H9 (cell line): ENCODE measurements at regions not wholly inside any gene's neighbourhood (a gene's known extent, or its start where the extent isn't known, plus 50 kb on each side); places are given as distances from the start of the nearest gene placed in this dataset.

Experiments used
- DNase-seq: peaks from one replicate; pipeline ENCODE4 v3.0.0-alpha.2; 2017
- H2AFZ ChIP-seq: one replicate; pipeline ENCODE4 v1.6.1; 2013; ENCODE audit warnings: mild to moderate bottlenecking, low read length, control low read depth, moderate library complexity
- H2AK5ac ChIP-seq: 2 replicates; pipeline ENCODE4 v1.6.1; 2013; ENCODE audit warnings: low read length, control low read depth, mixed read lengths; ENCODE audit not compliant: insufficient read length
- H2BK120ac ChIP-seq: one replicate; pipeline ENCODE4 v1.6.1; 2013; ENCODE audit warnings: low read depth, mild to moderate bottlenecking, low read length, control low read depth, inconsistent platforms; ENCODE audit not compliant: poor library complexity, severe bottlenecking
- H2BK12ac ChIP-seq: 2 replicates; pipeline ENCODE4 v1.6.1; 2013; ENCODE audit warnings: low read length, control low read depth, mixed read lengths, low read depth; ENCODE audit not compliant: insufficient read length
- H2BK15ac ChIP-seq: 2 replicates; pipeline ENCODE4 v1.6.1; 2013; ENCODE audit warnings: low read depth, low read length, control low read depth
- H2BK20ac ChIP-seq: one replicate; pipeline ENCODE4 v1.6.1; 2013; ENCODE audit warnings: low read depth, mild to moderate bottlenecking, low read length, control low read depth, inconsistent platforms; ENCODE audit not compliant: poor library complexity, severe bottlenecking
- H2BK5ac ChIP-seq: 2 replicates; pipeline ENCODE4 v1.6.1; 2013; ENCODE audit warnings: low read length, control low read depth, mixed read lengths; ENCODE audit not compliant: insufficient read length
- H3K14ac ChIP-seq: 2 replicates; pipeline ENCODE4 v1.6.1; 2013; ENCODE audit warnings: low read length, control low read depth; ENCODE audit not compliant: insufficient read depth
- H3K18ac ChIP-seq: 2 replicates; pipeline ENCODE4 v1.6.1; 2013; ENCODE audit warnings: low read depth, mild to moderate bottlenecking, mixed read lengths, low read length, control low read depth; ENCODE audit not compliant: insufficient read length
- H3K23ac ChIP-seq: 2 replicates; pipeline ENCODE4 v1.6.1; 2013; ENCODE audit warnings: low read length, control low read depth, mixed read lengths, low read depth; ENCODE audit not compliant: insufficient read length
- H3K23me2 ChIP-seq: 2 replicates; pipeline ENCODE4 v1.6.1; 2013; ENCODE audit warnings: low read depth, mild to moderate bottlenecking, mixed read lengths, low read length, control low read depth; ENCODE audit not compliant: insufficient read length, poor library complexity, severe bottlenecking
- H3K27ac ChIP-seq: 2 replicates; pipeline ENCODE4 v1.5.1; 2013; ENCODE audit warnings: low read length, control low read depth, mixed read lengths, low read depth; ENCODE audit not compliant: insufficient read length
- H3K27me3 ChIP-seq: 2 replicates; pipeline ENCODE4 v1.6.1; 2013; ENCODE audit warnings: low read length, control low read depth, inconsistent platforms; ENCODE audit not compliant: insufficient read depth
- H3K4ac ChIP-seq: 2 replicates; pipeline ENCODE4 v1.6.1; 2013; ENCODE audit warnings: low read depth, mild to moderate bottlenecking, control low read depth, inconsistent platforms, low read length, moderate library complexity
- H3K4me1 ChIP-seq: 2 replicates; pipeline ENCODE4 v1.6.1; 2013; ENCODE audit warnings: low read length, control low read depth, inconsistent platforms; ENCODE audit not compliant: insufficient read depth
- H3K4me2 ChIP-seq: 2 replicates; pipeline ENCODE4 v1.6.1; 2013; ENCODE audit warnings: low read length, control low read depth, mixed read lengths; ENCODE audit not compliant: insufficient read length, insufficient read depth
- H3K56ac ChIP-seq: 2 replicates; pipeline ENCODE4 v1.6.1; 2013; ENCODE audit warnings: low read depth, mild to moderate bottlenecking, mixed read lengths, low read length, control low read depth; ENCODE audit not compliant: insufficient read length
- H3K79me1 ChIP-seq: 2 replicates; pipeline ENCODE4 v1.6.1; 2013; ENCODE audit warnings: low read depth, mild to moderate bottlenecking, moderate library complexity, low read length, control low read depth, inconsistent platforms; ENCODE audit not compliant: insufficient read depth, poor library complexity, severe bottlenecking
- H3K79me2 ChIP-seq: 2 replicates; pipeline ENCODE4 v1.6.1; 2013; ENCODE audit warnings: low read length, control low read depth, inconsistent platforms; ENCODE audit not compliant: insufficient read depth
- H3K9ac ChIP-seq: 2 replicates; pipeline ENCODE4 v1.6.1; 2013; ENCODE audit warnings: low read length, control low read depth, mixed read lengths; ENCODE audit not compliant: insufficient read length; ENCODE audit errors: extremely low read depth
- H3K9me3 ChIP-seq: one replicate; pipeline ENCODE4 v1.6.1; 2013; ENCODE audit warnings: low read depth, low read length, inconsistent platforms; ENCODE audit not compliant: control insufficient read depth
- H3T11ph ChIP-seq: one replicate; pipeline ENCODE4 v1.6.1; 2013; ENCODE audit warnings: mild to moderate bottlenecking, low read length, control low read depth, inconsistent platforms
- H4K20me1 ChIP-seq: one replicate; pipeline ENCODE4 v1.6.1; 2013; ENCODE audit not compliant: control insufficient read depth, insufficient read length, insufficient read depth
- H4K5ac ChIP-seq: 2 replicates; pipeline ENCODE4 v1.6.1; 2013; ENCODE audit warnings: low read depth, mild to moderate bottlenecking, mixed read lengths, low read length, control low read depth; ENCODE audit not compliant: insufficient read length
- H4K8ac ChIP-seq: replicated peaks from 2 replicates; pipeline ENCODE4 v1.6.1; 2013; ENCODE audit warnings: low read length, control low read depth, mixed read lengths, low read depth; ENCODE audit not compliant: insufficient read length
- H4K91ac ChIP-seq: 2 replicates; pipeline ENCODE4 v1.6.1; 2013; ENCODE audit warnings: low read depth, mild to moderate bottlenecking, moderate library complexity, mixed read lengths, low read length, control low read depth; ENCODE audit not compliant: insufficient read length
- H3K27ac Mint-ChIP-seq, 3 experiments: 2 replicates in 2 of 3; 3 replicates in 1 of 3; pipeline ENCODE4 v1.8.0; 2020 to 2021; ENCODE audit warnings: mixed read lengths in 3 of 3, mild to moderate bottlenecking in 1 of 3, moderate library complexity in 1 of 3
- H3K27me3 Mint-ChIP-seq: 2 replicates; pipeline ENCODE4 v1.8.0; 2021; ENCODE audit warnings: low read depth, mild to moderate bottlenecking, moderate library complexity, mixed read lengths
- H3K36me3 Mint-ChIP-seq, 3 experiments: 2 replicates in 2 of 3; 3 replicates in 1 of 3; pipeline ENCODE4 v1.8.0; 2020 to 2021; ENCODE audit warnings: low read depth in 3 of 3, mixed read lengths in 3 of 3; ENCODE audit not compliant: insufficient read depth in 1 of 3
- H3K4me1 Mint-ChIP-seq, 2 experiments: 2 replicates each; pipeline ENCODE4 v1.8.0; 2020; ENCODE audit warnings: mixed read lengths in 2 of 2
- H3K4me3 Mint-ChIP-seq, 2 experiments: 2 replicates in 1 of 2; 3 replicates in 1 of 2; pipeline ENCODE4 v1.8.0; 2020 to 2021; ENCODE audit warnings: mild to moderate bottlenecking in 2 of 2, mixed read lengths in 2 of 2, moderate library complexity in 1 of 2
- H3K9me3 Mint-ChIP-seq, 2 experiments: 2 replicates in 1 of 2; 3 replicates in 1 of 2; pipeline ENCODE4 v1.8.0; 2020; ENCODE audit warnings: mild to moderate bottlenecking in 2 of 2, mixed read lengths in 2 of 2, moderate library complexity in 1 of 2
- CTCF ChIP-seq: fragments of 200-600 bp; sonication (generic); conservative IDR thresholded peaks from 3 replicates; pipeline ENCODE4 v1.8.0; 2021; ENCODE audit warnings: antibody characterized with exemption, mild to moderate bottlenecking
- WGBS: extraction: QIAGEN DNeasy Blood & Tissue Kit; methylation state at CpG from one replicate; pipeline ENCODE4 v1.1.7; 2013; ENCODE audit warnings: missing lambda C conversion rate, low lambda C conversion rate, mixed read lengths; ENCODE audit not compliant: insufficient read length; ENCODE audit errors: extremely low coverage; 5-methylcytosine and 5-hydroxymethylcytosine counted together

DNA sequence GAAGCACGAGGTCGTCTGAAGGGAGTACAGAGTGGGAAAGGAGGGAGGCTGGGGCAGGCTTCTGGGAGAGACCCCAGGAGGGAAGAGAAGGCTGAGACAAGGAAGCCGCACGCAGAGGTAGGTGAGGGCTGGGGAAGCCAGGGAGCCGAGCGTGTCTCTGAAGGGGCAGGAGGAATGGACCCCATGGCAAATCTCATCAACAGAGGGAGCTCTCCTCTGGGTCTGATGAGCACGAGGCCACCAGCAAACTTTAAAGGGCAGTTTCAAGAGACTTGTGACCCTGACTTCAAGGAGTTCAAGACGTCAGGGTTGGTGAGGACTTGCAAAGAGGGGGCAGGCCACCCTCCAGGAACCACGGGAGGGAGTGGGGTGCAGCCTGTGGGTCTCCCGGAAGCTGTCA lies 326.2 kb upstream of the IRX2 start:
- H3K27ac ChIP-seq, result no peak overlapping the region
- H3K9ac ChIP-seq, result no peak overlapping the region
- H3K27me3 ChIP-seq, result no peaks in the 10 kb centered on the region
- H3K23me2 ChIP-seq, result no peaks in the 10 kb centered on the region
- H2BK12ac ChIP-seq, result no peak overlapping the region
- no peak overlapping the region for H3K4me2 ChIP-seq
- Mint-ChIP-seq H3K27ac (no peak overlapping the region), H3K4me3 (no peak overlapping the region), H3K9me3 (peaks cover 11 to 13% of the 10 kb centered on the region in 2 experiments), H3K36me3 (peaks cover 3 to 17% (median 8%) of the 10 kb centered on the region in 3 experiments), H3K4me1 (peaks cover 0 to 11% of the 10 kb centered on the region in 2 experiments; a peak in 2 of 4 replicates), H3K27me3 (peaks cover 7% of the 10 kb centered on the region)
- H4K20me1 ChIP-seq, result no peaks in the 10 kb centered on the region
- no peak overlapping the region for H2BK20ac ChIP-seq
- no peaks in the 10 kb centered on the region for H3K79me2 ChIP-seq
- H2BK15ac ChIP-seq, result no peak overlapping the region
- H3K4me1 ChIP-seq, result no peaks in the 10 kb centered on the region
- H3K23ac ChIP-seq, result no peak overlapping the region
- H4K5ac ChIP-seq, result no peak overlapping the region
- H2AK5ac ChIP-seq, result no peak overlapping the region
- no peak overlapping the region for H4K91ac ChIP-seq
- H3K9me3 ChIP-seq, result peaks cover 7% of the 10 kb centered on the region
- H3K79me1 ChIP-seq, result no peaks in the 10 kb centered on the region
- no peak overlapping the region for H4K8ac ChIP-seq
- WGBS, result no CpG with 5 or more reads among the region's 10 CpGs
- no peak overlapping the region for H3T11ph ChIP-seq
- H3K18ac ChIP-seq, result no peak overlapping the region
- H2BK120ac ChIP-seq, result no peak overlapping the region
- no peak overlapping the region for H3K14ac ChIP-seq
- TF ChIP-seq CTCF, result peak; percentile 58; the same call in 2 of the 3 replicates
- H2AFZ ChIP-seq, result no peak overlapping the region
- H3K4ac ChIP-seq, result no peak overlapping the region
- peak; percentile 54 for DNase-seq
- no peak overlapping the region for H2BK5ac ChIP-seq
- H3K56ac ChIP-seq, result no peak overlapping the region
